Amniotic stem cell (primary cell): ENCODE measurements at regions not wholly inside any gene's neighbourhood (a gene's known extent, or its start where the extent isn't known, plus 50 kb on each side); places are given as distances from the start of the nearest gene placed in this dataset.

Source experiments
- DNase-seq: peaks from one replicate; lab custom pipeline; 2025; lab: John Stamatoyannopoulos, UW

GRCh38 chr2:136214307-136215200, 96.6 kb upstream of the CXCR4 start:
- no peak for DNase-seq

GRCh38 chr2:136213836-136214235, 95.9 kb upstream of the CXCR4 start:
- no peak for DNase-seq

DNA sequence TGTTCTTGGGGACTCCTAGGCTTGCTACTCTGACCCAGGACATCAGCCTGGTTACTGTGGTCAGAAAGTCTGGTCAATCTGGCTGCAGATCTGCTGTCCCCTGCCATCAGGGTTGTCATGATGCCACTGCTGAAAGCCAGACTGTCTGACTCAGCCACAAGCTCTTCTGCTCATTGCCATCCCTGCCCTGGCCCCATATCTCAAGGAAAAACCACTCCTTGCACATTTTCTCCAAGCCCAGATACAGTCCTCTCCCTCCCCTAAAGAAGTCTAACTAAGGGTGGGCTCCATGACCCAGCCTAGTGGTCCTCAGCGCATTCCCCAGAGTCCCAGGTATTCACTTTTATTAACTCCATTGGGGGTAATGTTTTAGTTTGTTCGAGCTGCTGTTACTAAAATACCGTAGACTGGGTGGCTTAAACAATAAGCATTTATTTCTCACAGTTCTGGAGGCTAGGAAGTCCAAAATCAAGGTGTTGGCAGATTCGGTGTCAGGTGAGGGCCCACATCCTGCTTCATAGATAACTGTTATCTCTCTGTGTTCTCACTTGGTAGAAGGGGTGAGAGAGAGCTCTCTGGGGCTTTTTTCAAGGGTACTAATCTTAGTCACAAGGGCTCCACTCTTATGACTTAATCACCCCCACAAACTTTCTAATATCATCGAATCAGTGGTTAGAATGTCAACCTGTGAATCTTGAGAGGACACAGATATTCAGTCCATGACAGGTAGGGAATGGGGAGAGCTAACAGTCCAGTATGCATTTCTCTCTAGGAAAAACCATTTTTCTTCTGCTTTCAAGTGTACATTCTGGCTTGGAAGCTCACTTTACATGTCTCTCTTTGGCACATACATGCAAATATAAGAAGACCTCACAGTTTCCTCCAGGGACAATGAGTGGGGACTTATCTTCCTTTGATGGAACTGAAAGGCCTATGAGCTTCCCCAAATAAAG, 94.8 kb upstream of the CXCR4 start:
- DNase-seq = no peak

- DNase-seq = no peak
Measured at GRCh38 chr2:136211701-136212100, 93.8 kb upstream of the CXCR4 start.

- DNase-seq = no peak
Measured at GRCh38 chr2:136210822-136211221, 92.9 kb upstream of the CXCR4 start.

GRCh38 chr2:136210455-136210805, 92.5 kb upstream of the CXCR4 start:
- no peak for DNase-seq

- DNase-seq = no peak
Measured at GRCh38 chr2:136209561-136210454, 91.9 kb upstream of the CXCR4 start.

DNA sequence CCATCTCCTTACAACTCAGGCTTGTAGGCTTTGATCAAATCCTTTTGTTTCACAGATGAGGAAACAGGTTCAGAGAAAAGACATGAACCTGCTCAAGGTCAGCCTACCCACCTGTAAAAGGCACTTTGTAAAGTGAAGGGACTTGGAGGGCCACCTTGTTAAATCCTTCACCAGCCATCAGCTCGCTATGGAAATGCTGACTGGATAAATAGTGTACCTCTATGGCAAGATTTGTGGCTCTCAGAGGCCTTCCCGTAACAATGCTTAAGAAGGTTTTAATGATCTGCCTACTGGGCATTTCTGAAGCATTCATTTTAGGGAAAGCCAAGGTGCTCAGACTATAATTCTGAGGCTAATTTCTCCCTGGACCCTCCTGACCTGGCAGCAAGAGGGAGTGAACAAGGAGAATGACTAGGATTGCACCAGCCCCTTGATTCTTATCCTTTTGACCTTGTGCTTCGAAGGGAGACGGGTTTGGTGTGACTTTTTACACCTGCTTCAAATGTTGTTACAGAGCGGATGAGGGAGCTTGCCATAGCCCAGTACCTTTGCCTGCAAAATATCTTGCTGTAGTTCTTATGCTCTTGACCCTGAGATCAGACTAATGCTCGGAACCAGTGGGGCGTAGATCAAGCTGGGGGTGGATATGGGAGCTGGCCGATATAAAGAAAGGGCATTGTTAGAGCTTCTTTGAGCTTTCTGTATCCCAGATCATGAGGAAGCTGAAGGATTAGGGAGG, 90.9 kb upstream of the CXCR4 start:
- no peak for DNase-seq

GRCh38 chr2:136207665-136208064, 89.7 kb upstream of the CXCR4 start:
- DNase-seq = no peak

GRCh38 chr2:136207030-136207623, 89.2 kb upstream of the CXCR4 start:
- DNase-seq = no peak

GRCh38 chr2:136206613-136207012, 88.7 kb upstream of the CXCR4 start:
- no peak for DNase-seq

DNA sequence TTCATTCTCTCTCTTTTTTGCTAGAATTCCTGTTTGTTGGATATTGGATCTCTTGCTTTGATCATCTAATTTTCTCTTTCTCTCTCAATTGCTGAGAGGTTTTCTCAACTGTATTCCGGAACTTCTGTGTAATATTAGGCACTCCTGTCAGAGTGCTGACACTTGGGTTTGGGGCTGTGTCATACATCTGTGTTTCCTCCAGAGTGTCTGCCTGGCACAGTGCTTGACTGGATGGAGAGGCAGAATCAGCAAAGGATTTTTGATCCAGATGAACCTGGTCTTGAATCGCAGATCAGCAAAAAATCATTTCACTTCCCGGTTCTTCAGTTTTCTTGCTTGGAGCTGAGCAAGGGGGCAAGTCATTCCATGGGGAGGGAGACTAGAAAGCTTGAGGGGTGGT, 87.7 kb upstream of the CXCR4 start:
- DNase-seq = no peak

- DNase-seq = no peak
Measured at GRCh38 chr2:136204971-136205370, 87.0 kb upstream of the CXCR4 start.

GRCh38 chr2:136195226-136195625, 77.3 kb upstream of the CXCR4 start:
- no peak for DNase-seq

GRCh38 chr2:136191041-136191440, 73.1 kb upstream of the CXCR4 start:
- no peak for DNase-seq

DNA sequence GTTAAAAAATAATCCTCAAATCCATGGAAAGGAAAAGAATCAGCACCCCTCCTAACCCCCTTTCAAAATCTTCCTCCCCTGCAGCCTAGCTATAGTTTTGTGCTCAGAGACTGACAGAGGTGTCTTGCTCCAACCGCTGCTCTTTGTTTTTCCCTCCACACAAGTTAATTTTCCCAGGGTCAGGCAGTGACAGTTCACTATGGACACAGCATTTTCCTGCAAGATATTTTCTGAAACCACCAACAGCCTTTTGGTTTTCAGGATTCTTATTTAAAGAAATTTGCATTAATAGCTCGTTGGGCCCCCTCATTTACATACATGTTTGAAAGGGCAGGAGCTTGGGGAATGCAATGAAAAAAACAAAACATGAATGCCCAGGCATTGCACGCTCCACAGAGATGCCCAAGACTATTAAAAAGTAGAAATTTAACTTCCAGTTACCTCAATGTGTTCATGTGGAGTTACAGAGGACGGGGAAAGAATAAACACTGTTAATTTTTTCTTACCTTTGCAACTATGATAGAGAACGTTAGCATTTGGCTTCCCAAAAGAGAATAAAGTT, 71.4 kb upstream of the CXCR4 start:
- DNase-seq = no peak

DNA sequence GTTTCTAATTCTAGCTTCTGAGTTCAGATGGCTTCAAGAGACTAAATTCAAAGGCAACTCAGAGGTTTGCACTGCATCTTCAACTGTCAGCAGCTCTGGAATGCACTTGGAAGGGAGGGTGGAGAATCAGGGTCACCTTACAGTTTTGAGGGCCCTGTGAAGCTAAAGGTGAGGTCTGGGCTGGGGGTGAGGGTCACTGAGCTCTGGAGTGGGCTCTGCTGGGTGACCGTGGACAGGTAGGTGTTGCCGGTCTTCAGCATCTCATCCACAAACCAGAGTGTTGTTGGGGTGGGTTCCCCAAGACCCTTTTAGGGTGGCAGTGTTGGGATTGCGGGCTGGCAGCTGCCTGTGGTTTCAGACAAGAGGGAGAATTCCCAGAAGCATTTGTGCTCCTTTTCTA, 70.1 kb upstream of the CXCR4 start:
- DNase-seq = no peak

DNA sequence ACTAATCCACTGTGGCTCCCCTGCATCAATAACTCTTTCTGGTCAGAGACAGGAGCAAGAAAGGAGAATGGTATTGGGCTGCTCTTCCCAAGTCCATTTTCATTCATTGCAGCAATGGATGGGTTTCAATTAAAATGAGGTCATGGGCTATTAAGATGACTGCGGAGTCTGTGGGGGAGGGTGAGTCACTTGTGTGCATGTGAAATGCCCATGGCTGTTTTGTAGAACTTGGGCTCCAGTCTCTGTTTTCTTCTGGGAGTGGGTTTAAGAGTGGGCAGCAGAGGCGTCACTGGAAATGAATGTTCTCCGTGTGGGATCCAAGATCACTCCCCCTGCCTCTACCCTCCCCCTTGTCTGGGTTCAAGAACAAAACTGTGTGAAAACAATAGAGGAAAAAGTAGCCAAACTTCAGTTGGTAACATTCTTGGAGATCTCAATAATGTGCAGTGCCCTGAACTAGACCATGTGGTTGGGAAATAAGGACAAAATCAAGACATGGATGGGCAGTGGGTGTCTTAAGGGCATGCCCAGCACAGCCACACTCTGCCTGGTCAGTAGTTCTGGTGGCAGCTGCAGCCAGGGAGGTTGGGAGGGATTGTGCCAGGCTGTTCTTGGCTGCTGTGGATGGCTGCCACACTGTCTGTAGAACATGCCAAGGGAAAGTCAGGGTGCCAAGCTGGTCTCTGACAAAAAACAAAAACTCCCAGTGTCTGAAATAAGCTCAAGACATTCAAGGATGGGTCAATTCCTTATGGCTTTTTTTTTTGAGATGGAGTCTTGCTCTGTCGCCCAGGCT, 68.2 kb upstream of the CXCR4 start:
- no peak for DNase-seq

DNA sequence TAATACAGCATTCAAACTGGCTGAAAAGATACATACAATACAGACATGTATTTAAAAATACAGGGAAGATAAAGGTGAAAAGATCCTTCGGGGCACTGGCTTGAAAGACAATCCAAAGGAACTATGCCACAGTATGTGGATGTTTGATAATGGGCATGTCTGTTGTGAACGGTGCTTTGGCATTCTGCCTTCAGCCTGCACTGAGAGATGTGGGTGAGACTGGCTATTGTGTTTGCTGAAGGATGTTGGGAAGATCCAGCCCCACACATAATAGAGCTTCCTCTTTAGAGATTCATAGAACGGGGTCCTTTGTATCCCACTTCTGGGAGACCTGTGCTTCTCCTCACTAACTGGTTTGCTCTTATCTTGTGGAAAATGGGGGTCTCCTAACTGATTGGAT, 65.1 kb upstream of the CXCR4 start:
- DNase-seq = no peak

DNA sequence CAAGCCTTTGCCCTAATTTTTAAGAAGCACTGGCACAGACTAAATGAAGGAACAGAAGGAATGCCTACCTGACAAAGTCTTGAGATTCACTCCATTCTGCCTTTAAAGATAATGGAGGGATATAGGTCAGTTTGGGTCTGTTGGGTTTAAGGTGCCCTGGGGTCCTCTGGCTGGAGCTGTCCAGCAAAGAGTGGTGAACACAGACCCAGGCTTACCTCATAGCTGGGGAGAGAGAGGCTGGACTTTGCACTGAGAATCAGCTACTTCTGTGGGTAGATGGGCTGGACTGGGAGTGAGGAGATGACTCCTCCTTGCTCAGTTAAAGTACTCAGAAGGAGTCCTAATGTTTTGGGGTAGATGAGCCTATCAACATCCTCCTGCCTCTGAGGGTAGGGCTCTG, 64.4 kb upstream of the CXCR4 start:
- DNase-seq = no peak
